ENCODE measurements at regions not wholly inside any gene's neighbourhood (a gene's known extent, or its start where the extent isn't known, plus 50 kb on each side); places are given as distances from the start of the nearest gene placed in this dataset.

DNA sequence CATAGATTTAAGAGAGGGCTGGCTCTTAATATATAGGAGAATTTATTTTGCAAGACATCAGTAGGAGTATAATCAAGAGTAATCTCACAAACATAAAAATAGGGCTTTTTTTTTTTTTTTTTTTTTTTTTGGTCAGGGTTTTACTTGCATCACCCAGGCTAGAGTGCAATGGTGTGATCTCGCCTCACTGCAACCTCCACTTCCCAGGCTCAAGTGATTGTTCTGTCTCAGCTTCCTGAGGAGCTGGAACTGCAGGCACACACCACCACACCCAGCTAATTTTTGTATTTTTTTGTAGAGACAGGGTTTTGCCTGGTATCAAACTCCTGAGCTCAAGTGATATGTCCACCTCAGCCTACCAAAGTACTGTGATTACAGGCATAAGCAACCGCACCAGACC is 535.3 kb downstream of the CCSER2 start:
- TF ChIP-seq GATA2 (IDR thresholded peaks at IDR 0.05; ENCODE audit: low read depth, low read length) (no peak), GATA3 (IDR thresholded peaks at IDR 0.05; ENCODE audit: low read depth, low read length) (no peak)

DNA sequence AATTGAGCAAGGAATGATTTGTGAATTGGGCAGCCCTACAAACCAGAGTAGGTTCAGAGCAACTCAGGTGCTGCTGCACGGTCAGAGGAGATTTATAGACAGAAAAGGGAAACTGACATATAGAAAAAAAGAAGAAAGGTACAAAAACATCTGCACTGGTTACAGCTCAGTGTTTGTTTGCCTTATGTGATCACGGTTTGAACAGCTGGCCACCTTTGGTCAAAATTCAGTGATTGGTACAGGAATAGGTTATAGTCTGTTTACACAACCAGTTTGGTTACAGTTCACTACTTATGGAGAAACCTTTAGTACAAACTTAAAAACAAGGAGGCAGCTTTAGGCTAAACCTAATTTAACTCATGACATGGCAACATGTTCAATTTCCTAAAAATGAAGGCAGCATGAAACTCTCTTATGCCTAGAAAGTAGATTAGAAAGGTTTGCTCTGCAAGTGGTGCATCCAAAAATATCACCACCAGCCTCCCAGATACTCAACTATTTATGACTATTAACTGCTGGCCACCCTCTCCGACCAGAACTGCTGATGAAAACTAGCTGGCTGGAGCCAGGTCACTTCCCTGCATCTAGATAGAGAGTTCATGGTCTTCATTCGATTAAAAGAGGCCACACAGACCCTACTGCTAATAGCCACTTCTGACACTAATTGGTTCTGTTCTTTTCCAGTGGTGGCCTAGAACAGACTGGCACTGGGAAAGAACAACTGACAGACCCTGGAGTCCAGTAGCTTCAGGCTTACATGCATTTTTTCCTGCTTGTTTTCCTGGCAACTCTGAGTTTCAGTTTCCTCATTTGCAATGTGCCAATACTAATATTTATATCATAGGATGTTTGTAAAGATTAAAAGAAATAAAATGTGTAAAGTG is 548.0 kb downstream of the CCSER2 start:
- TF ChIP-seq GATA3 (IDR thresholded peaks at IDR 0.05; ENCODE audit: low read depth, low read length) (no peak), GATA2 (IDR thresholded peaks at IDR 0.05; ENCODE audit: low read depth, low read length) (no peak)

- TF ChIP-seq GATA3 (IDR thresholded peaks at IDR 0.05; ENCODE audit: low read depth, low read length) (no peak), GATA2 (IDR thresholded peaks at IDR 0.05; ENCODE audit: low read depth, low read length) (no peak)
Observed at GRCh38 chr10:84879991-84880390, 551.6 kb downstream of the CCSER2 start.

- TF ChIP-seq GATA3 (IDR thresholded peaks at IDR 0.05; ENCODE audit: low read depth, low read length) (no peak), GATA2 (IDR thresholded peaks at IDR 0.05; ENCODE audit: low read depth, low read length) (no peak)
Observed at GRCh38 chr10:84890706-84891105, 562.3 kb downstream of the CCSER2 start.

GRCh38 chr10:84891631-84892030 is 563.2 kb downstream of the CCSER2 start:
- TF ChIP-seq GATA3 (IDR thresholded peaks at IDR 0.05; ENCODE audit: low read depth, low read length) (no peak), GATA2 (IDR thresholded peaks at IDR 0.05; ENCODE audit: low read depth, low read length) (no peak)

DNA sequence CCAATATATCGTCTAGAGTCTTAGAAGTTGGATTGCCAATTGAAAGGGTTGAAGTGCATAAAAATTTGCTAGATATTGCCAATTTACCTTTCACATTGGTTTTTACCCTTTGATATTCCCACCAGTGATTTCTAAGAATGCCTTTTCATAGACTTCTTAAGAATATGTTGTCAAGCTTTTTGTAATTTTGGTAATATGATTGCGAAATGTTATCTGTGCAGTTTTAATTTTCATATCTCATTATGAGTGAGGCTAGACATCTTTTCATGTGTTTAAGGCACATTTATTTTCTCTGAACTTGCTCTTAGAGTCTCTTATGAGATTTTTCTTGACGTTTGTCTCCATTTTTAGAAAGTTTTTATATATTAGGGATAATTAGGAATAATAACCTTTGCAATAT is 567.2 kb downstream of the CCSER2 start:
- TF ChIP-seq GATA2 (IDR thresholded peaks at IDR 0.05; ENCODE audit: low read depth, low read length), result no peak
- TF ChIP-seq GATA3 (IDR thresholded peaks at IDR 0.05; ENCODE audit: low read depth, low read length), result no peak

DNA sequence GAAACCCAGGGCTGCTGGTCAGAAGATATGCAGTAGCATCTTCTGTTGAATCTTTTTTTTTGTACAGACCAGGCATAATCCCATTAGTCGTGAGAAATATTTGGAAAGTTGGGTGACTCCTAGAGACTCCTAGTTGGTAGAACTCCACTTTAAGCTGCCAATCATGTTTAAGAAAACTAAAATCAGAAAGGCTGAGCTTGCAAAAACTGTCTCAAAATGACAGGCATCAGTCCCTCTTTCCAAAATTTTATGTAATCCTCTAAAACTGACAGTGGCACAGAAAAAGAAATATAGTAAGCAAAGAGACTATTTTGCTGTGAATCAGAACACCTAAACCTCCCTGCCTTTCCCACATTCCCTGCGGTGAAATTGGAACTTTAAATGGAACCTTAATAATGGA is 568.5 kb downstream of the CCSER2 start:
- TF ChIP-seq GATA2 (IDR thresholded peaks at IDR 0.05; ENCODE audit: low read depth, low read length) (no peak), GATA3 (IDR thresholded peaks at IDR 0.05; ENCODE audit: low read depth, low read length) (no peak)

DNA sequence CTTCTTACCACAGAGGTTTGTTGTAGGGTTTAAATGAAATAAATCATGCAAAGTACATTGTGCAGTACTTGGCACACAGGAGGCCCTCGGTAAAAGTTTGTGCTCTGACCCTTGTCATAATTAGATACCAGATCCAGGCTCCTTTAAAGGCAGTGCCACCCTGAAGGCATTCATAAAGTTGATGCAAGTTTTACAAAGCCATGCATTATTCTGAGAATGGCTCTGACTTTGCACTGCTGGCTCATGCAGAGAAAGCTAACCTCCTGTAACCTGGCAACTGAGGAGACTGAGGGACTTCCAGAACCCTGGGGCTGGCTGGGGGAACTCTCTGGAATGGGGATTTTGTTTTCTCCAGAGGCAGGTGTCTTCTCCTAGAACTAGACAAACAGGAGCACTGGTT is 570.9 kb downstream of the CCSER2 start:
- TF ChIP-seq GATA2 (IDR thresholded peaks at IDR 0.05; ENCODE audit: low read depth, low read length) (no peak), GATA3 (IDR thresholded peaks at IDR 0.05; ENCODE audit: low read depth, low read length) (no peak)

DNA sequence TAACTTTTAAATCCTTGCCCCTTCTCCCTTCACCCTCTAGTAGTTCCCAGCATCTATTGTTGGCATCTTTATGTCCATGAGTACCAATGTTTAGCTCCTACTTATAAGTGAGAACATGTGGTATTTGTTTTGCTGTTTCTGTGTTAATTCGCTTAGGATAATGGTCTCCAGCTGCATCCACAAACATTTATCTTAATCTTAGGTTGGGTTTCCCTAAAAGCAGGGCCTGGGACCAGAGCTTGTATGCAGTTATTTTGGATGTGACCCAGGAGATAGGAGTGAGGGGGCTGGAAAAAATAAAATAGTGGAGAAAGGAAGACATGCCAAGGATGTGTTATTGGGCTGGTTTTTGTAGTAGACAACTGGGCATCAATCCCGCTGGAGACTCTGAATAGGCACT is 571.8 kb downstream of the CCSER2 start:
- TF ChIP-seq GATA2 (IDR thresholded peaks at IDR 0.05; ENCODE audit: low read depth, low read length), result peak; percentile 73
- peak; percentile 33; the same call in 1 of the 2 replicates for TF ChIP-seq GATA3 (IDR thresholded peaks at IDR 0.05; ENCODE audit: low read depth, low read length)

GRCh38 chr10:84901885-84902284 is 573.5 kb downstream of the CCSER2 start:
- TF ChIP-seq GATA2 (IDR thresholded peaks at IDR 0.05; ENCODE audit: low read depth, low read length) (no peak), GATA3 (IDR thresholded peaks at IDR 0.05; ENCODE audit: low read depth, low read length) (no peak)

DNA sequence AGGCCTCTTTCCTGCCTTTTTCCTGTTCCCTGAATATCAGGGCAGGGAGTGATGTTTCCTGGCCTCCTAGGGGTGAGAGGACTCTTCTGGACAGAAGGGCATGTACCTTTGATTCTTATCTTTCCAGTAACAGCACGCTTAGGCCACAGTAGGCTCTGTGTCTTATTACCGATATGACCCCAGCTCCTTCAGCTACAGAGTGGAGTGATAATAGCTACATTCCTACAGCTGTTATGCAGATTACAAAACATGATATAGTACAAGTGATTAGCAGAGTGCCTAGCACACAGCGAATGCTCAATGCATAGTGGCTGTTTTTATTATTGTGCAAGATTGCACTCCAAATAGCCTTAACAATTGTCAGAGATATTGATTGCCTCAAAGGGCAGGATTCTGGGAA is 574.2 kb downstream of the CCSER2 start:
- peak; percentile 77 for TF ChIP-seq GATA2 (IDR thresholded peaks at IDR 0.05; ENCODE audit: low read depth, low read length)
- peak; percentile 56 for TF ChIP-seq GATA3 (IDR thresholded peaks at IDR 0.05; ENCODE audit: low read depth, low read length)

DNA sequence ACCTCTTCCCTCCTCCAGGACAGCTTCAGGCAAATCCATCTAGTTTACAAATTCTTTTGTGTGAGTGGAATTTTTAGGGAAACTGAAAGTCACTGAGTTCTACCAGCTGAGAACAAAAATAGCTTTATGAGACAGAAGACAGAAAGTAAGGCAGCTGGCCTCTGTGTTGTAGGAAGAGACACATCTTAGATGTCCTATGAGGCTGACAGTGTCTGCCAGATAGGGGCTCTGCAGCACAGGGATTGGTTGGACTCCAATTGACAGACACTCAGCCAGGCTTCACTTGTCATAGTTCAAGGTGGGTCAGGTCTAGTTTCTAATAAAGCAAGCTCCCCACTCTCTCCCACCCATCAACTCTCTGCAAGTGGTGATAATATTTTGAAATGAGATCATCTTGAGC is 574.9 kb downstream of the CCSER2 start:
- TF ChIP-seq GATA3 (IDR thresholded peaks at IDR 0.05; ENCODE audit: low read depth, low read length), result no peak
- no peak for TF ChIP-seq GATA2 (IDR thresholded peaks at IDR 0.05; ENCODE audit: low read depth, low read length)

DNA sequence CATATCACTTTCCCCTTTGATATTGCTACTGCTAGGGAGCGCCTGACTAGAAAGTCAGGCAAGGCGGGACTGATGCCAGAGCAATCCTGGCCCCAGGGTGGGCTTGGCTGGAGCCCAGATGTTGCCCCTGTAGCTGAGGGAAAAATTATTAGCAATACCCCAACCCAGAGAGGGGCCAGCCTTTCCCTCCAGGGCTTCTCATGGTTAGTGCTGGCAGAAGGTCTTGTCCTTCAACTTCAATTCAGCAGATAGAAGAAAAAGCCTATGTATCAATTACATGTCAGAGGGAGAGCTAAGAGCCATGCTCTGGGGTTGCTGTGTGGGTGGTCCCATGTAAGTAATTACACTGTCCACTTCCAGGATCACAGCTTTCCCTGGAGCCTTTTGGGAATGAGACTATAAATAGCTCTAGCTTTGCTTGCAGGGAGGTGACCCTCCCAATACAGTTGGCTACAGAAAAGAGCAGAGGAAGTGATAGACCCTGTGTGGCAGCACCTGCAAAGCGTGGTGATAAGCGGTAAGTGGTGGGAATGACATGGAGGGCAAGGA is 579.1 kb downstream of the CCSER2 start:
- TF ChIP-seq GATA3 (IDR thresholded peaks at IDR 0.05; ENCODE audit: low read depth, low read length), result no peak
- TF ChIP-seq GATA2 (IDR thresholded peaks at IDR 0.05; ENCODE audit: low read depth, low read length), result no peak

- TF ChIP-seq GATA2 (IDR thresholded peaks at IDR 0.05; ENCODE audit: low read depth, low read length), result no peak
- TF ChIP-seq GATA3 (IDR thresholded peaks at IDR 0.05; ENCODE audit: low read depth, low read length), result no peak
Observed at GRCh38 chr10:84908491-84908890, 580.1 kb downstream of the CCSER2 start.

- TF ChIP-seq GATA3 (IDR thresholded peaks at IDR 0.05; ENCODE audit: low read depth, low read length), result no peak
- TF ChIP-seq GATA2 (IDR thresholded peaks at IDR 0.05; ENCODE audit: low read depth, low read length), result no peak
Observed at GRCh38 chr10:84921701-84922100, 593.3 kb downstream of the CCSER2 start.
